GM12891 (cell line): ENCODE measurements at regions not wholly inside any gene's neighbourhood (a gene's known extent, or its start where the extent isn't known, plus 50 kb on each side); places are given as distances from the start of the nearest gene placed in this dataset.

ENCODE experiments used
- POLR2A ChIP-seq: IDR thresholded peaks from 2 replicates; pipeline ENCODE4 v1.6.1; 2011; ENCODE audit warnings: low read depth, low read length, control low read depth
- POLR2AphosphoS5 ChIP-seq: IDR thresholded peaks from 2 replicates; pipeline ENCODE4 v1.6.1; 2011; ENCODE audit warnings: low read depth, low read length, control low read depth
- SPI1 ChIP-seq: IDR thresholded peaks from 2 replicates; pipeline ENCODE4 v1.6.1; 2011; ENCODE audit warnings: low read depth, low read length, control low read depth
- TAF1 ChIP-seq: IDR thresholded peaks from 2 replicates; pipeline ENCODE4 v1.6.1; 2011; ENCODE audit warnings: low read depth, low read length, control low read depth

DNA sequence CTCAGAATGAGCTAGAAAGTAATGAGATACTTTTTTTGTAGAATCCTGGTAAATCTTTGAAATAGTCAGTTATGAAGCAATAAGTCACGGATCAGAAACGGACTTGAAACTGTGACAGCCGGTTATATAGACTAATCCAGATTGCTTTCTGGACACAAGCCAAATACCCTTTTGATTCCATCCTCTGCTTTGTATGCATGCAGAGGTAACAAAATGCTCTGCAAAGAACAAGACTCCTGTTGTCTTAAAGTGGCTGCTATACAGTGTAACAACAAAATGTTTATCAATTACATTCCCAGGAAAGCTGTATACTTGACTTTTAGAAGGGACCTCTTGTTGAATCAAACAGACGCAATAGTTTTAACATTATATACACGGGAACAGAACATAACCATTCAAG, 66.5 kb upstream of the STARD13 start:
- TF ChIP-seq POLR2A (no peak), SPI1 (no peak), POLR2AphosphoS5 (no peak), TAF1 (no peak)
